ENCODE measurements at regions not wholly inside any gene's neighbourhood (a gene's known extent, or its start where the extent isn't known, plus 50 kb on each side); places are given as distances from the start of the nearest gene placed in this dataset.

GRCh38 chr6:166006900-166007301 lies 160.8 kb downstream of the TBXT start:
- TF ChIP-seq CTCF (IDR thresholded peaks at IDR 0.05; ENCODE audit: low read length): no peak
- TF ChIP-seq EZH2 (optimal IDR thresholded peaks at IDR 0.05; ENCODE audit: low read depth, low read length): no peak
- no peak for TF ChIP-seq EZH2phosphoT487 (IDR thresholded peaks at IDR 0.05; ENCODE audit: low read length)

All from MM.1S (cell line).